H1 (cell line): ENCODE measurements at regions not wholly inside any gene's neighbourhood (a gene's known extent, or its start where the extent isn't known, plus 50 kb on each side); places are given as distances from the start of the nearest gene placed in this dataset.

ENCODE experiments used
- CTCF ChIA-PET: fragments of 300-600 bp; sonication (Branson Sonifier 250); formaldehyde crosslinking; loops from one replicate; lab custom pipeline; 2021; ENCODE audit not compliant: partially characterized antibody; lab: Charles Lee
- POLR2A ChIA-PET: fragments of 300-600 bp; sonication (Branson Sonifier 250); formaldehyde crosslinking; loops from one replicate; lab custom pipeline; 2021; ENCODE audit warnings: inconsistent platforms; ENCODE audit not compliant: partially characterized antibody; lab: Charles Lee
- DNase-seq, 2 experiments: peaks; one replicate each; pipeline versions ENCODE4 v3.0.0 to v3.0.0-alpha.2; 2010 to 2022; ENCODE audit warnings: low spot score in 2 of 2, low read depth in 1 of 2, mixed read lengths in 1 of 2
- FAIRE-seq: peaks from 2 replicates; lab custom pipeline; 2011; peaks lifted over from hg19 to GRCh38; lab: Jason Lieb, UNC
- H2AFZ ChIP-seq: 2 replicates; pipeline ENCODE4 v1.8.1; 2012; ENCODE audit warnings: low read length, inconsistent platforms
- H2AK5ac ChIP-seq: 2 replicates; pipeline ENCODE4 v1.6.1; 2013; ENCODE audit warnings: low read depth, low read length
- H2BK120ac ChIP-seq: replicated peaks from 2 replicates; pipeline ENCODE3; 2013; ENCODE audit warnings: low read depth, low read length, inconsistent platforms
- H2BK12ac ChIP-seq: 2 replicates; pipeline ENCODE4 v1.6.1; 2013; ENCODE audit warnings: low read depth, low read length
- H2BK15ac ChIP-seq: 2 replicates; pipeline ENCODE4 v1.6.1; 2013; ENCODE audit warnings: low read length
- H2BK20ac ChIP-seq: 2 replicates; pipeline ENCODE4 v1.6.1; 2013; ENCODE audit warnings: low read length
- H2BK5ac ChIP-seq: 2 replicates; pipeline ENCODE4 v1.6.1; 2013; ENCODE audit warnings: low read depth, low read length
- H3K14ac ChIP-seq: 2 replicates; pipeline ENCODE4 v1.6.1; 2013; ENCODE audit warnings: inconsistent platforms; ENCODE audit not compliant: insufficient read length
- H3K18ac ChIP-seq: 2 replicates; pipeline ENCODE4 v1.6.1; 2013; ENCODE audit warnings: low read length; ENCODE audit errors: extremely low read depth
- H3K23ac ChIP-seq: 2 replicates; pipeline ENCODE4 v1.6.1; 2013; ENCODE audit warnings: inconsistent platforms; ENCODE audit not compliant: insufficient read length
- H3K23me2 ChIP-seq: 2 replicates; pipeline ENCODE4 v1.6.1; 2013; ENCODE audit warnings: low read depth, low read length
- H3K27ac ChIP-seq: 2 replicates; pipeline ENCODE4 v1.6.1; 2011; ENCODE audit warnings: low read depth, low read length, inconsistent platforms
- H3K27me3 ChIP-seq, 4 experiments: replicated peaks in 1 of 4; 1 replicate in 1 of 4; 2 replicates in 3 of 4; pipeline versions ENCODE4 v1.6.1 to v1.8.1; 2011 to 2013; ENCODE audit warnings: low read length in 3 of 4, mild to moderate bottlenecking in 3 of 4, inconsistent platforms in 2 of 4, mixed read lengths in 2 of 4, moderate library complexity in 1 of 4; ENCODE audit not compliant: control insufficient read depth in 3 of 4, insufficient read depth in 3 of 4; ENCODE audit errors: extremely low read depth in 1 of 4
- H3K36me3 ChIP-seq, 4 experiments: 2 replicates each; pipeline versions ENCODE4 v1.6.1 to v1.8.1; 2011 to 2013; ENCODE audit warnings: mild to moderate bottlenecking in 4 of 4, low read length in 3 of 4, moderate library complexity in 2 of 4, control low read depth in 1 of 4, inconsistent platforms in 1 of 4; ENCODE audit not compliant: insufficient read depth in 4 of 4, control insufficient read depth in 2 of 4
- H3K4ac ChIP-seq: replicated peaks from 2 replicates; pipeline ENCODE3; 2013; ENCODE audit warnings: low read length, low read depth, mixed read lengths, inconsistent platforms; ENCODE audit not compliant: insufficient read length
- H3K4me1 ChIP-seq, 4 experiments: replicated peaks in 1 of 4; 1 replicate in 1 of 4; 2 replicates in 3 of 4; pipeline versions ENCODE4 v1.6.1 to v1.8.1; 2011 to 2013; ENCODE audit warnings: low read length in 3 of 4, inconsistent platforms in 2 of 4, mixed read lengths in 1 of 4; ENCODE audit not compliant: insufficient read depth in 4 of 4, control insufficient read depth in 3 of 4
- H3K4me2 ChIP-seq, 2 experiments: 2 replicates each; pipeline versions ENCODE4 v1.6.1 to v1.8.1; 2011 to 2013; ENCODE audit warnings: low read depth in 2 of 2, low read length in 2 of 2, control low read depth in 1 of 2, inconsistent platforms in 1 of 2, mild to moderate bottlenecking in 1 of 2; ENCODE audit not compliant: insufficient read depth in 1 of 2
- H3K4me3 ChIP-seq, 4 experiments: fragments of 200-600, 300-600 bp in 1 of 4; sonication (generic), shearing (Covaris generic), sonication (Bioruptor Twin) in 1 of 4; 2 replicates each; pipeline versions ENCODE4 v1.5.1 to v1.8.1; 2011 to 2016; ENCODE audit warnings: low read length in 4 of 4, low read depth in 3 of 4, control low read depth in 2 of 4, inconsistent platforms in 2 of 4, mild to moderate bottlenecking in 2 of 4, mixed read lengths in 1 of 4, moderate library complexity in 1 of 4; ENCODE audit not compliant: insufficient read depth in 2 of 4; ENCODE audit errors: extremely low read depth in 1 of 4
- H3K56ac ChIP-seq: replicated peaks from 2 replicates; pipeline ENCODE3; 2013; ENCODE audit warnings: low read depth, mild to moderate bottlenecking, mixed read lengths, low read length, inconsistent platforms; ENCODE audit not compliant: insufficient read length
- H3K79me1 ChIP-seq: 2 replicates; pipeline ENCODE4 v1.6.1; 2013; ENCODE audit warnings: low read depth, low read length, control low read depth
- H3K79me2 ChIP-seq, 2 experiments: 2 replicates each; pipeline versions ENCODE4 v1.6.1 to v1.8.1; 2012 to 2013; ENCODE audit warnings: low read length in 2 of 2, mild to moderate bottlenecking in 2 of 2, inconsistent platforms in 1 of 2; ENCODE audit not compliant: insufficient read depth in 2 of 2, control insufficient read depth in 1 of 2
- H3K9ac ChIP-seq, 4 experiments: replicated peaks in 1 of 4; 1 replicate in 1 of 4; 2 replicates in 3 of 4; pipeline versions ENCODE4 v1.6.1 to v1.8.1; 2011 to 2013; ENCODE audit warnings: low read depth in 3 of 4, low read length in 3 of 4, control low read depth in 2 of 4, mild to moderate bottlenecking in 2 of 4, moderate library complexity in 2 of 4, inconsistent platforms in 1 of 4; ENCODE audit errors: extremely low read depth in 1 of 4
- H3K9me3 ChIP-seq, 2 experiments: 2 replicates each; pipeline versions ENCODE4 v1.6.1 to v1.8.1; 2012 to 2013; ENCODE audit warnings: mild to moderate bottlenecking in 2 of 2, moderate library complexity in 2 of 2, control low read depth in 1 of 2, inconsistent platforms in 1 of 2, low read depth in 1 of 2, low read length in 1 of 2, mixed read lengths in 1 of 2; ENCODE audit not compliant: insufficient read depth in 2 of 2
- H4K20me1 ChIP-seq, 2 experiments: replicated peaks in 1 of 2; 2 replicates each; pipeline versions ENCODE3 to v1.8.1; 2011 to 2013; ENCODE audit warnings: inconsistent platforms in 2 of 2, low read length in 2 of 2, mild to moderate bottlenecking in 1 of 2; ENCODE audit not compliant: insufficient read depth in 2 of 2, control insufficient read depth in 1 of 2
- H4K5ac ChIP-seq: 2 replicates; pipeline ENCODE4 v1.6.1; 2013; ENCODE audit warnings: low read length, low read depth, mixed read lengths, inconsistent platforms; ENCODE audit not compliant: insufficient read length
- H4K8ac ChIP-seq: 2 replicates; pipeline ENCODE4 v1.8.0; 2013; ENCODE audit warnings: mild to moderate bottlenecking, moderate library complexity, low read length, inconsistent platforms; ENCODE audit not compliant: insufficient read depth; ENCODE audit errors: extremely low read depth
- H4K91ac ChIP-seq: replicated peaks from 2 replicates; pipeline ENCODE3; 2013; ENCODE audit warnings: low read length, mixed read lengths, inconsistent platforms; ENCODE audit not compliant: insufficient read length
- EZH2 ChIP-seq: fragments of 200-600 bp; sonication (generic); IDR thresholded peaks from 2 replicates; pipeline ENCODE4 v1.7.1; 2012; ENCODE audit warnings: low read depth, mild to moderate bottlenecking, moderate library complexity, low read length, inconsistent platforms; ENCODE audit not compliant: severe bottlenecking
- GABPA ChIP-seq: IDR thresholded peaks from 2 replicates; pipeline ENCODE4 v1.6.1; 2011; ENCODE audit warnings: mild to moderate bottlenecking, low read length, moderate library complexity, borderline replicate concordance; ENCODE audit not compliant: insufficient read depth
- SP2 ChIP-seq: IDR thresholded peaks from 2 replicates; pipeline ENCODE4 v1.6.1; 2012; ENCODE audit warnings: mild to moderate bottlenecking, low read length, inconsistent platforms
- WGBS, 2 experiments: shearing (Covaris generic) in 1 of 2; methylation state at CpG; one replicate each; pipeline versions ENCODE4 v1.1.6 to v1.1.7; 2013 to 2015; ENCODE audit warnings: low lambda C conversion rate in 2 of 2, mixed read lengths in 2 of 2, inconsistent platforms in 1 of 2, low coverage in 1 of 2, missing lambda C conversion rate in 1 of 2; ENCODE audit not compliant: insufficient replicate concordance in 2 of 2, insufficient coverage in 1 of 2, insufficient read length in 1 of 2; ENCODE audit errors: extremely low coverage in 1 of 2, missing lambda C conversion rate in 1 of 2; 5-methylcytosine and 5-hydroxymethylcytosine counted together

DNA sequence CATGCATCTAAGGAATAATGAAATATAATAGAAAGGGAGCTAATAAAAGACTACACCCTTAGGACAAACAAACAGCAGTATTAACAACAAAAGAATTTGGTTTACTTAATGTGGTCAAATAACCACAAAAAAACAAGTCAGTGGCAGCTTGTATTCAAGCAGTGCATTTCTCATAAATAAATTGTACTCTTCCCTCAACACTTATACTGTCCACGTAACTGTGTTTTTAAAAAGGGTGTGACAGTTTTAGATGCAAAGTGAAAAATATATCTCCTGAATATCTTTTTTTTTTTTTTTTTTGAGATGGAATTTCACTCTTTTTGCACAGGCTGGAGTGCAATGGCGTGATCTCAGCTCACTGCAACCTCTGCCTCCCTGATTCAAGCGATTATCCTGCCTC, 698.2 kb upstream of the CADM2 start:
- WGBS, 2 experiments, result 95% methylated on average over 3 of the region's 3 CpGs; no CpG with 5 or more reads in 1 of the 2 experiments
- no peak overlapping the region for H2BK12ac ChIP-seq
- no peaks in the 10 kb centered on the region for H3K23me2 ChIP-seq
- no peak overlapping the region for H3K14ac ChIP-seq
- no peak overlapping the region for H3K56ac ChIP-seq
- no peak overlapping the region for H2BK5ac ChIP-seq
- no peak overlapping the region for H2BK120ac ChIP-seq
- H2BK20ac ChIP-seq, result no peak overlapping the region
- TF ChIP-seq EZH2 (no peak), GABPA (no peak), SP2 (no peak)
- H3K9ac ChIP-seq, result no peak overlapping the region
- no peaks in the 10 kb centered on the region for H3K79me1 ChIP-seq
- H2BK15ac ChIP-seq, result no peak overlapping the region
- no peaks in the 10 kb centered on the region for H3K36me3 ChIP-seq
- no peak overlapping the region for H2AK5ac ChIP-seq
- H3K9me3 ChIP-seq, result no peaks in the 10 kb centered on the region
- H3K23ac ChIP-seq, result no peak overlapping the region
- no peak overlapping the region for H3K4ac ChIP-seq
- no peaks in the 10 kb centered on the region for H3K27me3 ChIP-seq
- no peak overlapping the region for H2AFZ ChIP-seq
- H3K4me3 ChIP-seq, result no peak overlapping the region
- FAIRE-seq (no peak), DNase-seq (no peak)
- H4K91ac ChIP-seq, result no peak overlapping the region
- no peak overlapping the region for H3K4me2 ChIP-seq
- H3K18ac ChIP-seq, result no peak overlapping the region
- H3K4me1 ChIP-seq, result no peaks in the 10 kb centered on the region
- no peaks in the 10 kb centered on the region for H4K20me1 ChIP-seq
- no peaks in the 10 kb centered on the region for H3K79me2 ChIP-seq
- POLR2A ChIA-PET, result no interaction called here
- H4K8ac ChIP-seq, result no peak overlapping the region
- CTCF ChIA-PET, result interaction anchor here (0.6 kb wide), 2 partner anchors 572 to 1490 kb away, joined by 3 to 4 read pairs; no protein-coding TSS in a partner anchor
- no peak overlapping the region for H3K27ac ChIP-seq
- H4K5ac ChIP-seq, result no peak overlapping the region
